GM23338 (cell line): ENCODE measurements at regions not wholly inside any gene's neighbourhood (a gene's known extent, or its start where the extent isn't known, plus 50 kb on each side); places are given as distances from the start of the nearest gene placed in this dataset.
A peak's percentile ranks its signal among the peaks of the same experiment; 100 is the strongest.

Source experiments
- ATAC-seq: fragments of 200-7000 bp; cut with Tn5 transposase; 3 replicates; pipeline ENCODE4 v1.9.1; 2020
- DNase-seq: peaks from one replicate; pipeline ENCODE4 v3.0.0-alpha.2; 2015; ENCODE audit warnings: low spot score
- H2AFZ ChIP-seq: fragments of 200-600 bp; sonication (generic); 2 replicates; pipeline ENCODE4 v1.8.0; 2016; ENCODE audit warnings: antibody characterized with exemption, mild to moderate bottlenecking, moderate library complexity
- H3F3A ChIP-seq: fragments of 200-600 bp; sonication (generic); replicated peaks from 2 replicates; pipeline ENCODE4 v1.8.0; 2017; ENCODE audit warnings: antibody characterized with exemption, mixed run types, low read depth
- H3K27ac ChIP-seq: fragments of 200-600 bp; sonication (generic); 2 replicates; pipeline ENCODE4 v1.6.1; 2016; ENCODE audit warnings: low read depth
- H3K27me3 ChIP-seq: fragments of 200-600 bp; sonication (generic); 2 replicates; pipeline ENCODE4 v1.8.0; 2016; ENCODE audit warnings: mild to moderate bottlenecking, mixed run types, moderate library complexity; ENCODE audit not compliant: insufficient read depth
- H3K36me3 ChIP-seq: fragments of 200-600 bp; sonication (generic); 2 replicates; pipeline ENCODE4 v1.8.0; 2016; ENCODE audit warnings: mild to moderate bottlenecking; ENCODE audit not compliant: insufficient read depth
- H3K4me1 ChIP-seq: fragments of 200-600 bp; sonication (generic); 2 replicates; pipeline ENCODE4 v1.8.0; 2016; ENCODE audit warnings: mild to moderate bottlenecking, moderate library complexity; ENCODE audit not compliant: insufficient read depth
- H3K4me2 ChIP-seq: fragments of 200-600 bp; sonication (generic); 2 replicates; pipeline ENCODE4 v1.7.1; 2017; ENCODE audit warnings: mixed run types
- H3K4me3 ChIP-seq: fragments of 200-600 bp; sonication (generic); 2 replicates; pipeline ENCODE4 v1.6.1; 2016; ENCODE audit warnings: mixed run types
- H3K79me2 ChIP-seq: fragments of 200-600 bp; sonication (generic); replicated peaks from 2 replicates; pipeline ENCODE4 v1.8.0; 2017; ENCODE audit warnings: mild to moderate bottlenecking; ENCODE audit not compliant: insufficient read depth
- H3K9me2 ChIP-seq: fragments of 200-600 bp; sonication (generic); 2 replicates; pipeline ENCODE4 v1.8.0; 2017; ENCODE audit not compliant: insufficient read depth
- H4K20me1 ChIP-seq: fragments of 200-600 bp; sonication (generic); replicated peaks from 2 replicates; pipeline ENCODE4 v1.8.0; 2017; ENCODE audit warnings: mild to moderate bottlenecking; ENCODE audit not compliant: insufficient read depth
- H3K27ac Mint-ChIP-seq: 2 replicates; pipeline ENCODE4 v1.8.0; 2020; ENCODE audit warnings: inconsistent platforms, mild to moderate bottlenecking, moderate library complexity, mixed read lengths
- H3K27me3 Mint-ChIP-seq: 3 replicates; pipeline ENCODE4 v1.8.0; 2022; ENCODE audit warnings: low read depth, mild to moderate bottlenecking, moderate library complexity, mixed read lengths, inconsistent platforms; ENCODE audit not compliant: insufficient read depth, poor library complexity
- H3K36me3 Mint-ChIP-seq: 3 replicates; pipeline ENCODE4 v1.8.0; 2021; ENCODE audit warnings: low read depth, mild to moderate bottlenecking, inconsistent platforms, moderate library complexity, mixed read lengths
- H3K4me1 Mint-ChIP-seq: 3 replicates; pipeline ENCODE4 v1.8.0; 2020; ENCODE audit warnings: mild to moderate bottlenecking, inconsistent platforms, mixed read lengths
- H3K4me3 Mint-ChIP-seq: 3 replicates; pipeline ENCODE4 v1.8.0; 2021; ENCODE audit warnings: moderate library complexity, mild to moderate bottlenecking, inconsistent platforms, mixed read lengths
- H3K9me3 Mint-ChIP-seq: 3 replicates; pipeline ENCODE4 v1.8.0; 2020; ENCODE audit warnings: moderate library complexity, mild to moderate bottlenecking, inconsistent platforms, mixed read lengths
- EZH2 ChIP-seq: fragments of 200-600 bp; sonication (generic); IDR thresholded peaks from one replicate; pipeline ENCODE4 v1.8.0; 2017; ENCODE audit warnings: antibody characterized with exemption, mild to moderate bottlenecking, low read depth; ENCODE audit not compliant: unreplicated experiment
- JUNB ChIP-seq: IDR thresholded peaks from one replicate; pipeline ENCODE4 v1.6.1; 2016; ENCODE audit warnings: antibody characterized with exemption; ENCODE audit not compliant: unreplicated experiment
- NANOG ChIP-seq: IDR thresholded peaks from 2 replicates; pipeline ENCODE4 v1.6.1; 2016; ENCODE audit warnings: antibody characterized with exemption, borderline replicate concordance
- POLR2AphosphoS5 ChIP-seq: IDR thresholded peaks from 2 replicates; pipeline ENCODE4 v1.6.1; 2016; ENCODE audit warnings: antibody characterized with exemption, low read depth
- ZNF114 ChIP-seq: fragments of 250-450 bp; sonication (Bioruptor Pico); IDR thresholded peaks from 2 replicates; pipeline ENCODE4 v1.5.0; 2020; ENCODE audit warnings: mild to moderate bottlenecking, moderate library complexity
- ZNF462 ChIP-seq: fragments of 250-450 bp; sonication (Bioruptor Pico); IDR thresholded peaks from 2 replicates; pipeline ENCODE4 v1.5.0; 2020; ENCODE audit warnings: mild to moderate bottlenecking, moderate library complexity

GRCh38 chr6:9503111-9503761 is 911.6 kb downstream of the TFAP2A start:
- H3K4me1 ChIP-seq = peaks cover 8% of the 10 kb centered on the region
- 0 out of 2 replicates have a peak overlapping the region, but pooled peaks have one; percentile 15 for H3K4me2 ChIP-seq
- ATAC-seq (peak; percentile 35; the same call in 2 of the 3 replicates), DNase-seq (peak; percentile 33)
- Mint-ChIP-seq H3K27me3 (no peaks in the 10 kb centered on the region), H3K4me3 (no peak overlapping the region), H3K9me3 (peaks cover 11% of the 10 kb centered on the region; the same call in 1 of the 3 replicates), H3K4me1 (peaks cover 14% of the 10 kb centered on the region), H3K27ac (no peak overlapping the region), H3K36me3 (peaks cover 12% of the 10 kb centered on the region; the same call in 1 of the 3 replicates)
- no peaks in the 10 kb centered on the region for H3K36me3 ChIP-seq
- H3K79me2 ChIP-seq = no peaks in the 10 kb centered on the region
- H4K20me1 ChIP-seq = no peaks in the 10 kb centered on the region
- H3K27ac ChIP-seq = no peak overlapping the region
- no peak overlapping the region for H3K4me3 ChIP-seq
- H3K9me2 ChIP-seq = no peaks in the 10 kb centered on the region
- TF ChIP-seq ZNF114 (CRISPR knock-in tag) = no peak
- no peak for TF ChIP-seq ZNF462 (CRISPR knock-in tag)
- no peak for TF ChIP-seq EZH2
- no peak for TF ChIP-seq NANOG
- no peak for TF ChIP-seq POLR2AphosphoS5
- TF ChIP-seq JUNB = no peak
- H3F3A ChIP-seq = no peaks in the 10 kb centered on the region
- H3K27me3 ChIP-seq = no peaks in the 10 kb centered on the region
- H2AFZ ChIP-seq = no peak overlapping the region

DNA sequence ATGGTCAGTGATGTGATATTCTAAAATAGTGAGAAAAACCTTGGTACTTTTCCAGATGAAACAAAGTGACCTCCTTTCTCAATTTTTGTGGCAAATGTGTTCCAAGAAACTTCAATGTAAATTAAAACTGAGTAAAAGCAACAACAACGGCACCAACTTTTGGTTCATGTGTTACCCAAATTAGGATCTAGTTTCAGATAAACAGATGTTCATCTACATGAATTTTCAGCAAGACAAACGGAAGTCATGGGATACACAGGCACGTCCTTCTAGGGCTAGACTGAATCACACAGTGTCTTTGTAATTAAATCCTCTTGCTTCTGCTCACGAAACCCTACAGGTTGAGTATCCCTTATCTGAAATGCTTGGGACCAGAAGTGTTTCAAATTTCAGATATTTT is 915.2 kb downstream of the TFAP2A start:
- Histone ChIP-seq H3K9me2 (0 out of 2 replicates have a peak, but pooled peaks cover 5% of the 10 kb centered on the region), H3K79me2 (no peaks in the 10 kb centered on the region), H3K4me2 (no peak overlapping the region), H3K36me3 (no peaks in the 10 kb centered on the region), H3K27ac (no peak overlapping the region), H3K4me1 (peaks cover 8% of the 10 kb centered on the region), H3F3A (no peaks in the 10 kb centered on the region), H4K20me1 (no peaks in the 10 kb centered on the region), H3K27me3 (no peaks in the 10 kb centered on the region), H3K4me3 (no peak overlapping the region), H2AFZ (no peak overlapping the region)
- DNase-seq (no peak), ATAC-seq (no peak)
- Mint-ChIP-seq H3K4me1 (peaks cover 14% of the 10 kb centered on the region), H3K9me3 (0 out of 3 replicates have a peak, but pooled peaks cover 4% of the 10 kb centered on the region), H3K27ac (no peak overlapping the region), H3K27me3 (no peaks in the 10 kb centered on the region), H3K36me3 (no peaks in the 10 kb centered on the region), H3K4me3 (no peak overlapping the region)
- TF ChIP-seq ZNF462 (CRISPR knock-in tag) (no peak), NANOG (no peak)
